Activated CD8-positive, alpha-beta T cell treated with anti-CD3 and anti-CD28 coated beads for 36 hours (primary cell): ENCODE measurements at regions not wholly inside any gene's neighbourhood (a gene's known extent, or its start where the extent isn't known, plus 50 kb on each side); places are given as distances from the start of the nearest gene placed in this dataset.

Experiments
- ATAC-seq: fragments of 200-7000 bp; cut with Tn5 transposase; one replicate; pipeline ENCODE4 v1.10.0; 2021; ENCODE audit warnings: mild to moderate bottlenecking, moderate library complexity
- CTCF ChIA-PET: fragments of 350-600 bp; sonication (Branson Sonifier 250); formaldehyde crosslinking; loops from one replicate; lab custom pipeline; 2021; ENCODE audit warnings: antibody characterized with exemption; lab: Charles Lee
- POLR2A ChIA-PET: fragments of 350-600 bp; sonication (Branson Sonifier 250); formaldehyde crosslinking; loops from one replicate; lab custom pipeline; 2021; ENCODE audit warnings: antibody characterized with exemption; lab: Charles Lee
- DNase-seq: peaks from one replicate; pipeline ENCODE4 v3.0.0-alpha.2; 2020
- H3K27ac Mint-ChIP-seq: one replicate; pipeline ENCODE4 v1.8.0; 2021; ENCODE audit warnings: mild to moderate bottlenecking, mixed read lengths
- H3K27me3 Mint-ChIP-seq: one replicate; pipeline ENCODE4 v1.8.0; 2021; ENCODE audit warnings: mixed read lengths
- H3K36me3 Mint-ChIP-seq: one replicate; pipeline ENCODE4 v1.8.0; 2021; ENCODE audit warnings: low read depth, mixed read lengths
- H3K4me1 Mint-ChIP-seq: one replicate; pipeline ENCODE4 v1.8.0; 2021; ENCODE audit warnings: low read depth, mixed read lengths
- H3K4me3 Mint-ChIP-seq: one replicate; pipeline ENCODE4 v1.8.0; 2021; ENCODE audit warnings: mild to moderate bottlenecking, moderate library complexity, mixed read lengths
- H3K9me3 Mint-ChIP-seq: one replicate; pipeline ENCODE4 v1.8.0; 2021; ENCODE audit warnings: mixed read lengths
- intact Hi-C: fragments of 100-400 bp; cut with micrococcal nuclease; formaldehyde crosslinking; loops from one replicate; pipeline ENCODE4 v1.10.0; 2022
- TF ChIP-seq, protein P1 (sequence below): fragments of 200-600 bp; IDR thresholded peaks from one replicate; pipeline ENCODE4 v1.8.0; 2022; ENCODE audit warnings: antibody characterized with exemption, mild to moderate bottlenecking

- Mint-ChIP-seq H3K4me1 (no peaks in the 10 kb centered on the region), H3K4me3 (no peak overlapping the region), H3K9me3 (no peaks in the 10 kb centered on the region), H3K36me3 (no peaks in the 10 kb centered on the region), H3K27me3 (peaks cover 3% of the 10 kb centered on the region), H3K27ac (no peak overlapping the region)
- intact Hi-C loops: loop anchor here (10.0 kb wide), 1 partner anchor 1562 kb away; no protein-coding TSS in a partner anchor
- no peak for ATAC-seq
- no peak for DNase-seq
- POLR2A ChIA-PET: no interaction called here
- CTCF ChIA-PET: interaction anchor here (3.4 kb wide), 1 partner anchor 21 kb away, joined by 8 read pairs; no protein-coding TSS in a partner anchor
- TF ChIP-seq, protein P1, sequence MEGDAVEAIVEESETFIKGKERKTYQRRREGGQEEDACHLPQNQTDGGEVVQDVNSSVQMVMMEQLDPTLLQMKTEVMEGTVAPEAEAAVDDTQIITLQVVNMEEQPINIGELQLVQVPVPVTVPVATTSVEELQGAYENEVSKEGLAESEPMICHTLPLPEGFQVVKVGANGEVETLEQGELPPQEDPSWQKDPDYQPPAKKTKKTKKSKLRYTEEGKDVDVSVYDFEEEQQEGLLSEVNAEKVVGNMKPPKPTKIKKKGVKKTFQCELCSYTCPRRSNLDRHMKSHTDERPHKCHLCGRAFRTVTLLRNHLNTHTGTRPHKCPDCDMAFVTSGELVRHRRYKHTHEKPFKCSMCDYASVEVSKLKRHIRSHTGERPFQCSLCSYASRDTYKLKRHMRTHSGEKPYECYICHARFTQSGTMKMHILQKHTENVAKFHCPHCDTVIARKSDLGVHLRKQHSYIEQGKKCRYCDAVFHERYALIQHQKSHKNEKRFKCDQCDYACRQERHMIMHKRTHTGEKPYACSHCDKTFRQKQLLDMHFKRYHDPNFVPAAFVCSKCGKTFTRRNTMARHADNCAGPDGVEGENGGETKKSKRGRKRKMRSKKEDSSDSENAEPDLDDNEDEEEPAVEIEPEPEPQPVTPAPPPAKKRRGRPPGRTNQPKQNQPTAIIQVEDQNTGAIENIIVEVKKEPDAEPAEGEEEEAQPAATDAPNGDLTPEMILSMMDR: no peak
Observed at GRCh38 chr19:30662211-30662861, 290.2 kb downstream of the ZNF536 start.

DNA sequence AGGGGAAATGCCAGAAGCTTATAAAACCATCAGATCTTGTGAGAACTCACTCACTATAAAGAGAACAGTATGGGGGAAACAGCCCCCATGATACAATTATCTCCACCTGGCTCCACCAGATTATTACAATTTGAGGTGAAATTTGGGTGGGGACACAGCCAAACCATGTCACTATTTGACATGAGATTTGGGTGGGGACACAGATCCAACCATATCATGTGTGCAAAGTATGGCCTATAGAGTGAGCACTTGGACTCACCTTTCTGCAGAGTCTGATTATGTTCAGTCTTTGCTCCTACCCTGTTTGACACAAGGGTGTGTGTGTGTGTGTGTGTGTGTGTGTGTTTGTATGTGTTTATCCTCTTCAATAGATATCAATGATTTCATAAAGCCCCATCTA is 287.5 kb downstream of the ZNF536 start:
- CTCF ChIA-PET: interaction anchor here (1.6 kb wide), 1 partner anchor 10 kb away, joined by 4 read pairs; no protein-coding TSS in a partner anchor

GRCh38 chr19:30656520-30657100 is 284.4 kb downstream of the ZNF536 start:
- intact Hi-C loops: loop anchor here (10.0 kb wide), 1 partner anchor 432 kb away; no protein-coding TSS in a partner anchor
- Mint-ChIP-seq H3K4me3 (no peak overlapping the region), H3K9me3 (no peaks in the 10 kb centered on the region), H3K27me3 (peaks cover 5% of the 10 kb centered on the region), H3K4me1 (no peaks in the 10 kb centered on the region), H3K27ac (no peak overlapping the region), H3K36me3 (no peaks in the 10 kb centered on the region)
- ChIA-PET CTCF (no interaction called here), POLR2A (no interaction called here)
- TF ChIP-seq, protein P1: no peak
- ATAC-seq (no peak), DNase-seq (no peak)

More for the DNA sequence above, 287.5 kb downstream of the ZNF536 start:
- Mint-ChIP-seq H3K4me1 (no peaks in the 10 kb centered on the region), H3K27ac (no peak overlapping the region), H3K4me3 (no peak overlapping the region), H3K9me3 (no peaks in the 10 kb centered on the region), H3K27me3 (peaks cover 6% of the 10 kb centered on the region), H3K36me3 (no peaks in the 10 kb centered on the region)
- POLR2A ChIA-PET: no interaction called here
- TF ChIP-seq, protein P1: no peak
- ATAC-seq (no peak), DNase-seq (no peak)
- intact Hi-C loops: loop anchor here (10.0 kb wide), 2 partner anchors 435 to 1565 kb away; no protein-coding TSS in a partner anchor

DNA sequence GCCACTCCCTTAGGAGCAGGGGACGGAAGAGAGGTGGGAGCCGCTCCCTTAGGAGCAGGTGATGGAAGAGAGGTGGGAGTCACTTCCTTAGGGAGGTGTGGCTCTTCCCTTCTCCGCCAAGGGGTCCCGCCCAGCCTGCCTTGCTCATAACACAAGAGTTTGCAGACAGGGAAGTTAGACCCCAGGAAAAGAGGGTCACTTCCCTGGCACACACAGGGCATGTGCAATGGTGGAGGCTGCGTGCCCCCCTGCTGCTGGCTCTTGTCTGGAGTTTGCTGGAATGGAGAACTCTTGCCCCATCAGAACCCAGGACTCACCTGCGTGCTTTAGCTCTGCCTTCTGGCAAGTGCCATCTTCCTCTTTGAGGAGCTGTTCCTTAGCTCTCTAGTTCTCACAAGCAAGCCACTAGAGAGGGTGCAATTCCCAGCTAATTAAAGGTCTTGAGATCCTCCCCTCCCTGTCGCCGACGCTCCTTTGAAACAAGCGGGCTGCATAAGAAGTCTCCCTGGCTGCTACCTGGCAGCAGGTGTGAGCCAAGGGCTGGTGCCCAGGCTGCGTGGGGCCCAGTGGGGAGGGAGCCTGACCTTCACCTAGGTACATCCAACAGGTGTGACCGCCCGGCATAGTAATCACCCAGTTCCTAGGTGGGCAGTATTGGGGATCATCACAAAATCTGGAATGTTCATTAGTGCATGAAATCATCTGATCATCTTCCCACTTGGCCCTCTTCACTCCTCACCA is 281.6 kb downstream of the ZNF536 start:
- CTCF ChIA-PET: no interaction called here
- H3K9me3 Mint-ChIP-seq: no peaks in the 10 kb centered on the region
- H3K4me1 Mint-ChIP-seq: no peaks in the 10 kb centered on the region
- H3K27ac Mint-ChIP-seq: no peak overlapping the region
- DNase-seq (no peak), ATAC-seq (no peak)
- POLR2A ChIA-PET: no interaction called here
- TF ChIP-seq, protein P1: no peak
- H3K36me3 Mint-ChIP-seq: no peaks in the 10 kb centered on the region
- intact Hi-C loops: loop anchor here (10.0 kb wide), 1 partner anchor 429 kb away; no protein-coding TSS in a partner anchor
- H3K27me3 Mint-ChIP-seq: peaks cover 13% of the 10 kb centered on the region
- no peak overlapping the region for H3K4me3 Mint-ChIP-seq
